Hippocampal formation (tissue), 2 donors: ENCODE measurements at regions not wholly inside any gene's neighbourhood (a gene's known extent, or its start where the extent isn't known, plus 50 kb on each side); places are given as distances from the start of the nearest gene placed in this dataset.

ENCODE experiments used
- DNase-seq, 2 donors: peaks; one replicate each; lab custom pipeline; 2025; lab: John Stamatoyannopoulos, UW

DNA sequence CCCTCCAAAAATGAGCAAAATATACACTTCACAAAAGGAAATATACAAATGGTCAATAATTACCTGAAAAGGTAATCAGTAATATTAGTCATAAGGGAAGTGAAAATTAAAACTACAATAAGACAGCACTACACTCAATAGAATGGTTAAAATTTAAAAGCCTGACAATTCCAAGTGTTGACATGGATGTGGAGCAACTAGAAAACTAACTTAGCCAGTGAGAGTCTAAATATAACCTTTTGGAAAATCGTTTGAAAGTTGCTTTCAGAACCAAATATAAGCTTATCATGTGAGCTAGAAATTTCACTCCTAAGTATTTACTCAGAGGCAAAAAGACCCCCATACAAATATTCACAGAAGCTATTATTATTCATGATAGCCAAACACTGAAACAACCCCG is 105.1 kb upstream of the MVB12B start:
- no peak for DNase-seq

DNA sequence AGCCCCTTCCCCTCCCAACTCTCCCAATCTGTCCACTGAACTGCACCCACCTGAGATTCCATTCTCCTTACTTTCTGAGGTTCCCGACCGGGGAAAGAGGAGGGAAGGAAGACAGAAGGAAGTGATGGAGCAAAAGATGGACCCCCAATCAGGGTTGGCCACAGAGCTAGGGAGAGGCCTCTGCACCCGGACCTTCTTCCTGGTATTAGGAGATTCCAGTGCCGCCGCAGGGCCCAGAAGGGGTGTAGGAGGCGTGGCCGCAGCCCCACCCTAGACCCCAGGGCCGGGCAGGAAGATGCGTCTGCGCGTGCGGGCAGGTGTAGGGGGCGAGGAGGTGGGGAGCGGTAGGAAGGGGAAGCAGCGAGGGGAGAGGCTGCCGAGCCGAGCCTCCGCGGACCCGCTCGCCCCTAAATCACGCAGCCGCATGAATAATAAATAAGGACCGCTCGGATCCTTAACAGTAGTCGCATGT is 104.2 kb upstream of the MVB12B start:
- no peak for DNase-seq

DNA sequence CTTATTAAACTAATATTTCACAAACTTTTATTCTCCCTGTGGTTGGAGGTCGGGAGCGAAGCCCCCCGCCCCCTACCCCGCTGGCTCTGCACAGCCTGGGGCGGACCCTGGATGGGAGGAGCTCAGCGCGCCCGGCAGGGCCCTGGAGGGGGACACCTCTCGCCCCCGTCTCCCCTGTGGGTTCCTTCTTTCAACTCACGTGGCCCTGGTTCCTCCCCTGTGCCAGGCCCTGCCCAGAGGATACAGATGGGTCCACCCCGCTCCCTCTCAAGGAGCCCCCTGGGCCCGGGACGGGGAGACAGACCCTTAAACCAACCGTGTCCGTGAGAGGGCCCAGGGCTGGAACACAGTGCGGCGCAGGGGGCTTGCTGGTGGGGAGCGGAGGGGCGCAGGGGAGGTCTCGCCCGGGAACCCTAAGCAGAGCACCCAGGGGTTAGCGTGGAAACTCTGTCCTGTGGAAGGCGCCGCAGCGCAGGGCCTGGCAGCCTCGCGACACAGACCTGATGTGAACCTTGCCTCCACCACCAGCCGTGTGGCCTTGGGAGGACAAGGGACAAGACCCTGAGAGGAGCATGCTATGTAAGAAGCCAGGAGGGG is 103.7 kb upstream of the MVB12B start:
- no peak for DNase-seq

DNA sequence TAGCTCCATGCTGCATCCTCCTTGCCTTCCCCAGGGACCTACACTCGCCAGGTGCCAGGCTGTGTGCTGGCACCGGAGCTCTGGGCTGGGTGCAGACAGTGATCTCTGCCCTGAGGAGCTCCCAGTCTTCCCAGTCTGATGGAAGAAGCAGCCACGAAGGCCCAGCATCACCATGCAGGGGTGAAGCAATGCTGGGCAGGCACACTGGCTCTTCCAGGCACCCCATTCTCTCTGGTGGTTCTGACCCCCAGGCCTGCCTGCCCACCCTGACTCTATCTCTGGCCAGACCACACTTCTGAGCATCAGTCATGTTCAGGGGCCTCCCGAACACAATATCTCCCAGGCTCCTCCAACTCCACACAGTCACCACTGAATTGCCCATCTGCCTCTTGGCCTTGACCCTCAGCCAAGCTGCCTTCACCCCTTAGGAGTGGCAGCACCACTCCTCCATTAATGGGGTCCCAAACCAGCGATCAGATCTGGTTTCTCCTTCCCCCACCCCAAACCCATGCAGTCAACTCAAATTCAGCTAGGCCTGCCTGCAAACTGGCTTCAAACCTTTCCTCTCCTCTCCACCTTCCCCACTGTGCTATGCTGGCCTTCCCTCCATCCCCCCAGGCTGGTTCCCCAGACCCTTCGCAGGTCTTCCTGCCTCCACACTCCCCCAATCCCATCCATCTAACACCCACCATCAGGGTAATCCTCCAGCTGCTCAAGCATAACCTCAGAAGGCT is 102.7 kb upstream of the MVB12B start:
- DNase-seq: no peak

DNA sequence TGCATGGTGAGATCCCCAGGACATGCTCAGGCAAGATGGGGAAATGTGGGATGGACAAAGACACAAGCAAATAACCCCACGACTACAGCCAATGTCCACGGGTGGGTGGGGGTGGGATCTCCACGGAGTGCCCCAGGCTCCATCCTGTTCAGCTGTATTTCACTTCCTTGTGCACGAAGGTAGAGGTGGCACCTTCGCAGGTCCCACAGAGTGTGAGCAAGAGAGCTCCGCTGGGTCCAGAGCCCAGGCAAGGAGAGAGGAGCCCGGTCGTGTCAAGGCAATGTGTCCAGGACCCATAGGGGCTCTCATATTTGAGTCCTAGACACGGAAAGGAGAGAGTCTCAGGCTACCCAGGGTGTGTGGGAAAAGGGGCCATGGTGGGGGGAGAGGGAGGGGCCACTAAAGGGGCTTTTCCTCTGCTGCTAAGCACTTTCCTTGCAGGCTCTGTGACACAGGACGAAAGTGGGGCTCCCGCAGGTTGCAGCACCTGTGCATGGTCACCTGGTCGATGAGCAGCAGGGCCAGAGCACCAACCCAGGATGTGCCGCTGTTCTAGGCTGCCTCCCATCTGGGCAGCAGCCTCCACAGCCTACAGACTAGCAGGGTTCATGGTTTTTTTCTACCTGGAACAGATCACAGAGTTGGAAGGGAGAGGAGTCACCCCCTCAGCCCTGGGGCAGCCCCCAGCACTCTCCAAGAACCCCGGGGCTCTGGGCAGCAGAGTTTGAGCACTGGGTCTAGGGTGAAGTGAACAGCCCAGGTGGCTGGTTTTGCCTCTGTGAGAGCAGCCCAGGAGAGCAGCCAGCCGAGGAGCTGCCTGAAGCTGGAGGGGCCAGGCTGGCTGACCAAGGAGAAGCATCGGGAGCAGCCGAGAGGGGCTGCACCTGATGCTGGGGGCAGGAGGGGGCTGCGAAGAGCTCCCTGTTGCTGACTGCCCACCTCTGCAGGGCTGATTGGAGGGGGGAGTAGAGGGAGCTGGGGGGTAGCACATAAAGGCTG is 100.7 kb upstream of the MVB12B start:
- DNase-seq: no peak

DNA sequence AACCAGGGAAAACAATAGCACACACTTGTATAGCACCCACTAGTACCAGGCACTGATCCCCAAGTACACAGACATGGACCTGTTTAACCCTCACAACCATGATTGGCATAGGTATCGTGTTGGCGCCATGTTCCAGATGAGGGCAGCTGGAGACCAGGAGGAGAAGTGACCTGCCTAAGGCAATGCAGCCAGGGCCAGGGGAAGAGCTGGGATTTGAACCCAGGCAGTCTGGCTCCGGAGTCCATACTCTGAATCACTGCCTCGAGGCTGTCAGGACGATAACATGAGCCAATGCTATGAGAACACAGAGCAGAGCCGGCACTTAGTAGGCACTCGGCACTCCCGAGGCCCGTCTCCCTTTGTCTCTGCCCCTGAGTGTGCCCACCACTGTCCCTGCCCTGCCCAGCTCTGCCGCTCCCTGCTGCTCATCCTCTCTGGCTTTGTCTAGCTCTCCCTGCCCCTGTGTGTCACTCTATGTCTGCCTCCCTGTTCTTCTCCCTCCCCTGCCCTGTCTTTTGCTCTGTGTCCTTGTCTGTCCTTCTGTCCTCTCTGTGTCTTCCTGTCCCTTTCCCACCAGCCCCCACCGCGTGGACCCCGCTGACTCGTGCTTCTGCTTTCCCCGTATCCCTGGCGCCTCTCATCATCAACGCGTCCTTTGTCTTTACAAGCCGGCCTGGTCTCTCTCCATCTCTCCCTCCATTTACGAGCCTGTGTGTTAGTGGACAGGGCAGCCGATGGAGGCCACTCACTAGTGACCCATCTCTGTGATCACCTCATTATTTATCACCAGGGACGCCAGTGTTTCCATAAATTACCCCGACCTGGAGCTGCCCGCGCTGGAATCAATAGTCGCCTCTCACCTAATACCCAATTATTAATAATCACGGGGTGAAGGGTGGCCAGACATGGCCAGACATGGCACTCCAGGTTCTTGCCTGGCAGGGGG is 99.4 kb upstream of the MVB12B start:
- DNase-seq: no peak

DNA sequence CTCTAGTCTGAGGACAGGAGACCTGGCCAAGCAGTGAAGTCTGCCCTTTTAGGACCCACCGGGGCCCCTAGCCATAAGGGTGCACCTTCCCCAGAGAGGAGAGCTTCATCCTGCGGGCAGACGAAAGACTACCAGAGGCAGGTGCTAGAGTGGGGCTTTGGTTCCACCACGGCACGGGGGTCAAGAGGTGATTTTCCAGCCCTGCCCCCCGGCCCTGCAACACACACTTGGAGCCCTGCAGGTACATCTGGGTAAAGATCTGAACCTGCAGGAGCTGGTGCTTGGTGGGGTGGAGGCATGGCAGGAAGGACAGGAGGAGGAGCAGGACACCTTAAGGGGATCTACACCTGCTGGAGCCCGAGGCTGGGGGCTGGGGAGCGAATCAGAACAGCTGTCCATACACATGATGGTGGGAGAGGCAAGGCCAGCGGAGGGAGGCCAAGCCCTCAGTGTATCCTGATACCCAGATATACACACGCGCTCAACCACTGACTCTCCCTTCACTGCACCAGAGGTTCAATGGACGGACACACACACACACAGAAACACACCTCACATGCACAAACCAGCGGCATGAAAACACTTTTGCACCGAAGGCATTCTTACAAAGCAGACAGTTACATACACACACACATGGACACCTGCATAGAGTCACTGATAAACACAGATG is 98.4 kb upstream of the MVB12B start:
- no peak for DNase-seq

DNA sequence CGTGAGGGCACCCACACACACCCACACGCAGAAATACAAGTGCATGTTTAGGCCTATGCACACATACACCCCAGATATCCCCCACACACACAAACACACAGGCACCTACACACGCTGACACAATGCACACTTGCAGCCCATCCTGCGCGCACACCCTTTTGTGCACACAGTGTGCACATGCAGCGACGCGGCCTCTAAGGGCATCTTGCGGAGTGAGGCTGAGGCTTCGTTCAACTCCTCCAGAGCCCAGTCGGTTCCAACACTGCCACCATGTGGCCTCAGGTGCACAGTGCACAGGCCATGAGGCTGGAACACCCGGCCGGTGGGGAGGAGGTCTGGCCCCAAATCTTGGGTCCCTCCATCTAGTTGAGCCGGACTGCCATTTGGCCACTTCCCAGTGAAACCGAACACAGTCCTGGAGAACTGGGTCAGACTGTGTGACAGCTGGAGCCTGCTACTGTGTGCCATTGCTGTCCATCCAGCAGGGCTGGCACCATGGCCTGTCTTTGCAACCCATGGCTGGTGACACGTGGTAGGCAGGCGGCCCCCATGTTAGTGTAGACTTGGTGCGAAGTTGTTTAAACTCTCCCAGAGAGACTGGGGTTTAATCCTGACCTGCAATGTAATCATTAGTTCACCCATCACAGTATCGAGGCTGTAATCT is 97.7 kb upstream of the MVB12B start:
- DNase-seq: peak; percentile 44 to 71

DNA sequence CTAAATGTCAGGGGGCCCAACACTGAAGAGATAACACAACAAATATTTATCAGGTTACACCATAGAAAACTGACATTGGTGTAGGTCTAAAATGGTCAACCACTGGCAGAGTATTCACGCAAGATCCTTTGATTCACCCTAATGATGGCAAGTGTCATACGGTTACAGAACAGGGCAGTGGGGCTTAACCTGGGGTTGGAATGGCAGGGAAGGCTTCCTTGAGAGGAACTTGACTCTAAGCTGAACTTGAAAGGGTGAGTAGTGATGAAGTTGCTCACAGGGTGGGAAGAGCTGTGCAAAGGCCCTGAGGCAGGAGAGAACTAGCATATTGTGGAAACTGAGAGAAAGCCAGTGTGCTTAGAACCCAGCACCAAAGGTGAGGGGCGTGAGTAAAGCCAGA is 97.1 kb upstream of the MVB12B start:
- DNase-seq: no peak

DNA sequence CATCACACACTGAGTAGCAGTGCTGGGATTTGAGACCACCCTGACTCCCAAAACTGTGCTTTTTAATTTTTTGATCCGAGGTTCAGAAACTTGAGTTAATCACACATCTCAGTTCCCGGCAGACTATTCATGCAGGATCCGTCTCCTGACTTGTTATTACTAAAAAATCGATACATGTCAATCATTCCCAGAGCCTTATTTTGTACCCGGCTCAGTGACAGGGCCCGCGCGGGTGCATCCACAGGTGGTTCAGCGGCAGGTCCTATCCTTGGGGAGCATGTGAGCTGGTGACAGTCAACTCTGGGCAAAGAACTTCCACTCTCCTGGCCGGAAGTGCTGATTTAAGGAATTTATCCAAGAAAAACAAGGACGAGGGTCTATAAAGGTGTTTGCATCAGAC is 95.9 kb upstream of the MVB12B start:
- DNase-seq: no peak

DNA sequence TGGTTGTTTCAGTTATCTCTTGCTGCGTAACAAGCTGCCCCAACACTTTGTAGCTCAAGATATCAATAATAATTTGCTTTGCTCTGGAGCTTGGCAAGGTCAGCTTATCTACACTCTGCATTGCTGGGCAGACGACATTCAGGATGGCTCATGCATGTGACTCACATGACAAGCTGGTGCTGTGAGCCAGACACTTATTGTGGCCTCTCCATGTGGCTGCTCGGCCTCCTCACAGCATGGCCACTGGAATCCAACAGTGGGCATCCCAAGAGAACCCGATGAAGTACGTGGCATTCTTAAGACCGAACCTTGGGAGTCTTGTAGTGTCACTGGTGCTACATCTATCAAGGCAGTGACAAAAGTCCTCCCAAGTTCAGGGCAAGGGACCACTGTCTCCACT is 94.2 kb upstream of the MVB12B start:
- no peak for DNase-seq

DNA sequence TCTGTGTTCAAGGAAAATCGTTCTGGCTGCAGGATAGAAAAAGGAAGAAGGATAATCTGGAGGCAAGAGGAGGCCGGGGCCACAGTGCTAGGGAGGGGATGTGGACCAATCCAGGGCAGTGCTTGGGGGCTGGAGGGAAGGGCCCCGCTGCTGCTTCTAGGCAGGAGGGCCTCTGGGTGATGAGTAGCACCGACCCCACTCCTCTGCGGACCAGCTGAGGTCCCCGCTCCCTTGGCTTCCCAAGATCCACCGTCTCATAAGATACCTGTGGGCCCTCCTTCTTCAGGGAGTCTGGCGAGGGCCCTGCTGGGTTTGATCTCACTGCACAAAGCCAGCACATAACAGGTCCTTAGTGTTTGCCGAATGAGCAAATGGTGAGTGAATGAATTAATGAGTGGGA is 93.5 kb upstream of the MVB12B start:
- no peak for DNase-seq

DNA sequence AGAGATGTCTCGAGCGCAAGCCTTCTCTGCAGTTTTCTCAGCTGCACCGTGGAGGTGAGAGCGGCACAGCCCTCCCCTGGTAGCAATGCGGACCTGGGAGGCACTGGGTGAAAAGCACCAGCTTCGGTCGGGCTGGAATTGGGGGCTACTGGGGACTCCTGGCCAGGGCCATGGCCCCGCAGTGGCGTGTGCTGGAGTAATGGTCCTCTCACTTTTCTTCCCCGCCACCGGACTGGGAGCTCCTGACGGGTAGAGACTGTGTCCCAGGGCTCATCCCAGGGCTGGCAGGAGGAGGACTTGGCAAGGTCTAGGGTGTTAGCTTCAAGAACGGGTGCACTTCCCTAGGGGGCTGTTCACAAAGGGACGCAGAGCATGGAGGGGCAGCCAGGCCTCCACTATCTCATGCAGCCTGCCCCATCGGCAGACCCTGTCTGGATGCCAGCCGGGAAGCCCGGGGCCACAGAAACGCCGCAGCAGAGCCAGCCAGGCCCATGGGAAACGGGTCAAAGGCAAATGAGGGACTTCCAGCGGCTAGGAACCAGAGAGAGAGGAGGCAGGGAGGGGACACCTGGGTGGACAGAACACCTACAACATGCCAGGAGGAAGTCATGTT is 92.6 kb upstream of the MVB12B start:
- no peak for DNase-seq

DNA sequence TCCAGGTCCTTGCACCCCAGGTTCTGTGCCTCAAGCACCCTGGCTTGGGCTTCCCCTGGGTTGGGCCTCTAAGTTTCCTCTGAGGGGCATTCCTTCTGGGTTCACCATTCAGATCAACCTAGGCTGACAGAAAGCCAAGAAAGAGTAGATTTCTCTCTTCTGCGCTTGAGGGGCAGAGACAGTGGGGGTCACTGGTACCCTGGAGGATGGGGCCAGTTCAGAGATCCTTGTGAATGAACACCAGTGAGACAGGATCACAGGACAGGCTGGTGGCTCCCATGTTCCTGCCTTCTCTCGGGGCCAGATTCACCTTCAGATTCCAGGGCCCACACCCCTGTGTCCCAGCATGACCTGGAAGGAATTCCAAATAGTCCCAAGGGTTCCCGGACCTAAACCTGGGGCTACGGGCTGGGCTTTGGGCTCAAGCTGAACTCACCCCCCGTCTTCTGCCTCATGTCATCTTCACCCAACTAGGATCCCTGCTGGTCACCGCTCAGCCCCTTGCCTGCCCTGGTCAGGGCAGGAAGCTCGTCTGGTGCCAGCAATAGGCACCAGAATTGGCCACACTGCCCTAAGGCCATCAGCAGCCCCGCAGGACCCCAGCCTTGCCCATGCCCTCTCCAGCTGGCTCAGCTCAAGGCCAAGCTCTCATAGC is 91.8 kb upstream of the MVB12B start:
- DNase-seq: no peak

DNA sequence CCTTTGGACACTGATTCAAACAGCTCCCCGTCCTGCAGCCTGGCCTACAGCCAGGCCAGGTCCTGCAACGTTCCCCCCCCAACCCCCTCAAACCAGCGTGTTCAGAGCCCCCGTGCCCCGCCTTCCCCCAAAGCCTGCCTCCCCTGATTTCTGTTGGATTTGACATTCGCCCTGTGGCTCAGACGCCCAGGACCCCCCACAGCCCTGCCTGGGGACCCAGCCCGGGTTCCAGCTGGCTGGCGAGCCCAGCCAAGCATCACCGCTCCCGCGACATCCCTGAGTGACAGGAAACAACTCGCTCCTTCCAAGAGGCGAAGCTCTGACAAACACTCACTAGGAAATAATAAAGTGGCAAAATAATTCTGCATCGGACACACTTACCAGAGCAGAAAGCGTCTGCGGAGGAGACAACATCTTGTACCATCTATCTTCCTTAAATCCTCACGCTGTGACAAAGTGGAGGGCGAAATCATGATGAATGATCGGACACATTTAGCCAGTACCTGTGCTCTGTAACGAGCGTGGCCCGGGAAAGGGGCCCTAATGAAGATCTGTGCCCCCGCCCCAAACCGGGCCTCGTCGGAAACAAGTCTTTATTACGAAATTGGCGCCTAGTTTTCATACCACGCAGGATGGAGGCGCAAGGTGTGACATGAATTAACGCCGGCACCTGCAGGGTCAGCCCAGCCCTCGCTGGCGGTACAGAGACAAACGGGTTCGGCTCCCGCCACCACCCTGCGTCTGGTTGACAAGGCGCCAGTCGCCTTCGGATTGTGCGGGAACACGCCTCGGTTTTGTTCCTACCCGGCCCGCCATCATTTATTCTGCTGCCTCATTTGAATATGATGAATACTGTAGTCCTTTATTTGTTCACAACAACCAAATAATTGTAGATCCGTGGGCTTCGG is 91.0 kb upstream of the MVB12B start:
- DNase-seq: no peak

DNA sequence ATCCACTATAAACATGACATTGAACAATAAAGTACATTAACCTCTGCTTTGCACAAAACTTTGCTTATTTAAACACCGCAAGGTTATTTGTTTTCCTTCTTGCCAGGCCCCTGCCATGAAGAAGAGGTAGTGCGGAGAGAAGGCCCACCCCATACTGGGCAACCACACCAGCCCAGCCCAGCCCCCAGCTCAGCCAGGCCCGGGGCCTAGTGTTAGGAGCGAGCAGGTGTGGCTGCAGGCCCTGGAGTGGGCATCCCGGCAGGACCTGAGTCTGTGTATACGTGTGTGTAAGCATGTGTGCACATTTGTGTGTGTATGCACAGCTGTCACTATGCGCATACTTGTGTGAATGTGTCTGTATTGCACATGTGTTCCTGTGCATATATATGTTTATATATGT is 90.4 kb upstream of the MVB12B start:
- DNase-seq: no peak

DNA sequence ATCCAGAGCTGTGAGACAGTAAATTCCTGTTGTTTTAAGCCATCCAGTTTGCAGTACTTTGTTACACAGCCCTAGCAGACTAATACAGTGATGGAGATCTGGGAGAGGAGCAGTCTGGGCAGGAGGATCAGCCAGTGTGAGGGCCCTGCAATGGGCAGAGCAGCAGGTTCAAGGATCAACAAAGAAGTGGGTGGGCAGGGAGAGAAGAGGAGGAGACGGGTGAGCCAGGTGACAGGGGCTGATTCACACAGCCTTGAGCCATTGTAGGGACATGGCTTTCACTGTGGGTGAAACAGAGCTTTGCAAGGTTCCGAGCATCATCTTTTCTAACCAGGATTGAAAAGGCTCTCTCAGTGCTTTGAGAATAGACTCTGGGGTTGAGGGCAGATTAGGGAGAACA is 88.2 kb upstream of the MVB12B start:
- no peak for DNase-seq

DNA sequence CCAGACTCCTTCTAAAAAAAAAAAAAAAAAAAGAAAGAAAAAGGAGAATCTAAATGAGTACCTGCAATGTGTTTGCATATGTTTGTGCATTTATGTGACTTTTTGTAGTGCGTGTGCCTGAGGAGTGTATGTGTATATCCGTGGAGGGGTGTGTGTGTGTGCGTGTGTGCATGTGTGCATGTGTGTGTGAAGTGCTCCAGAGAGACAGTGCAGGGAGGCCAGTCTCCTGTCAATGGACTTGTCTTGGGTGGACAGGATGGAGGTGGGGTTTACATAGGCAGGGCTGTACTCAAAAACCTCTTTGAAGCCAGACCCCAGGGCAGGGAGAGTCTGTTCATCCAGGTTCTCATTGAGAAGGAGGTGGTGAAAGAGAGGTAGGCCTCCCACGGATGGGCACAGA is 87.1 kb upstream of the MVB12B start:
- DNase-seq: no peak
